Occipital lobe (tissue), 1 donor: ENCODE measurements at regions not wholly inside any gene's neighbourhood (a gene's known extent, or its start where the extent isn't known, plus 50 kb on each side); places are given as distances from the start of the nearest gene placed in this dataset.

ENCODE experiments used
- DNase-seq: peaks from one replicate; lab custom pipeline; 2025; lab: John Stamatoyannopoulos, UW

- no peak for DNase-seq
Measured at GRCh38 chr21:38937286-38937790, 131.6 kb downstream of the ETS2 start.

- no peak for DNase-seq
Measured at GRCh38 chr21:38936240-38936639, 130.5 kb downstream of the ETS2 start.

GRCh38 chr21:38933731-38934130 is 128.0 kb downstream of the ETS2 start:
- no peak for DNase-seq

- no peak for DNase-seq
Measured at GRCh38 chr21:38931291-38931690, 125.6 kb downstream of the ETS2 start.

- no peak for DNase-seq
Measured at GRCh38 chr21:38930853-38931252, 125.1 kb downstream of the ETS2 start.

- DNase-seq, result no peak
Measured at GRCh38 chr21:38930066-38930465, 124.3 kb downstream of the ETS2 start.

- no peak for DNase-seq
Measured at GRCh38 chr21:38929652-38930051, 123.9 kb downstream of the ETS2 start.

GRCh38 chr21:38929142-38929541 is 123.4 kb downstream of the ETS2 start:
- no peak for DNase-seq

- DNase-seq, result no peak
Measured at GRCh38 chr21:38927776-38928175, 122.0 kb downstream of the ETS2 start.

GRCh38 chr21:38925923-38926322 is 120.2 kb downstream of the ETS2 start:
- peak; percentile 15 for DNase-seq

- no peak for DNase-seq
Measured at GRCh38 chr21:38925478-38925877, 119.7 kb downstream of the ETS2 start.

GRCh38 chr21:38924954-38925353 is 119.2 kb downstream of the ETS2 start:
- DNase-seq, result no peak

GRCh38 chr21:38923429-38923828 is 117.7 kb downstream of the ETS2 start:
- DNase-seq, result no peak

GRCh38 chr21:38922474-38923235 is 116.9 kb downstream of the ETS2 start:
- DNase-seq, result no peak

GRCh38 chr21:38921511-38922251 is 116.0 kb downstream of the ETS2 start:
- DNase-seq, result no peak

GRCh38 chr21:38920631-38921398 is 115.1 kb downstream of the ETS2 start:
- DNase-seq, result no peak

GRCh38 chr21:38918607-38919346 is 113.0 kb downstream of the ETS2 start:
- no peak for DNase-seq

- DNase-seq, result no peak
Measured at GRCh38 chr21:38917043-38917774, 111.5 kb downstream of the ETS2 start.

GRCh38 chr21:38916214-38916964 is 110.7 kb downstream of the ETS2 start:
- DNase-seq, result no peak

GRCh38 chr21:38915546-38915945 is 109.8 kb downstream of the ETS2 start:
- DNase-seq, result no peak
